Pons (tissue), 1 donor: ENCODE measurements at regions not wholly inside any gene's neighbourhood (a gene's known extent, or its start where the extent isn't known, plus 50 kb on each side); places are given as distances from the start of the nearest gene placed in this dataset.
A peak's percentile ranks its signal among the peaks of the same experiment; 100 is the strongest.
"Not testable (repeated sequence)": the region's sequence is repeated elsewhere in the genome, so short reads cannot be mapped to it uniquely, and the experiment has no call there.

Source experiments
- DNase-seq: peaks from one replicate; pipeline ENCODE4 v3.0.0-alpha.2; 2016; ENCODE audit warnings: low spot score

DNA sequence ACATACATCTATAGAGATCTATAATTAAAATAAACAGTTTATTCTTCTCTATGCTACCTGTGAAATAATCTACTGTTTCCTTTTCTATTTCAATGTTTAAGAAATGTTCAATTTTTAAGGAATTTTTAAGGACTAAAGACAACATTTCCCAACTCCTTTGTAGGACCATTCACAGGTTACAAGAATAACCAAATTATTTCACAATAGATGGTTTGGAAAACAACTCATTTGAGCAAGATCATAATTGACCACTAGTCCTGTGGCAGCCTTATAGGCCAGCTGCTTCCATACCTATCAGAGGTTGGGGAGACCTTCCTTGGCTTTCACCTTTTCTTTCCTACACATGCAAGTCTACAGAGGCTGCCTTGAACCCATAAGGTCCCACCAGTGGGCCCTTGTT, 193.7 kb downstream of the TTC39B start:
- no peak for DNase-seq

DNA sequence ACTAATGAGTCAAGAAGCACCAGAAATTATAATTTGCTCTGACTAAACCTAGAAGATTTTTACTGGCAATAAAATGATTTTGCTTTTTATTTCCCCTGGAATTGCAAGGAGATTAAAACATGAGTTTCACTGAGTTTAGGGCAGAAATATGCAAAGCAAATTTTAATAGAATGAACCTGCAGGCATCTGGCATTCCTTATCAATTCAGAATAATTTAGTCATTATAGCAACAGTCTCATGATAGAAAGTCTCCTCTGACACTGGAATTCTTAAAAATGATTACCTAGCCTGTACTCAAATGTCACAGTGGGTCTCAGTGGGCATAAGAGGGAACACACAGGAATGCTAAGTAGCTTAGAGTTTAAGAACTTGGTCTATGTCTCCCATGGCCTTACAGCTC, 195.9 kb downstream of the TTC39B start:
- no peak for DNase-seq

DNA sequence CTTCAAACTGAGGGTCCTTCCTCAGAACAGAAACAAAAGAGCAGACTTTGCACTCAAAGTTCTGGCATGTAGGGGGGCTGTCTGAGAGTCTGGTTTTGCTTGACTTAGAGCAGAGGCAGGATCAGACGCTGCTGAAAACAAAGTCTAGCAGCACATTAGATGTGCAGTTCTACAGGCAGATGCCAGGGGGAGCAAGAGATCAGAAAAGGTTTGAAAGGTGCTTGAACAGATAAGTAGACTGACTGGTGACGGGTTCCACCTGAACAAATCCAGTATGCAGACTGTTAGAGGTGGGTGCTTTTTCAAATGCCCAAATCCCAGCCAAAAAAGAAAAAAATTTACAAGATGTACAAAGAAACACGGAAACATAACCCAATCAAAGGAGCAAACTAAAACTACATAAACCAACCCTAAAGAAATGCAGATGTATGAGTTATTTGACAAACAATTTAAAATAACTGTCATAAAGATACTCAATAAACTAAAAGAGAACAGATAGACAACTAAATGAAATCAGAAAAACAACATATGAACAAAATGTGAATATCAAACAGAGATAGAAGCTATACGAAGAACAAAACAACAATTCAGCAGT, 194.7 kb upstream of the FREM1 start:
- DNase-seq = peak; percentile 24

DNA sequence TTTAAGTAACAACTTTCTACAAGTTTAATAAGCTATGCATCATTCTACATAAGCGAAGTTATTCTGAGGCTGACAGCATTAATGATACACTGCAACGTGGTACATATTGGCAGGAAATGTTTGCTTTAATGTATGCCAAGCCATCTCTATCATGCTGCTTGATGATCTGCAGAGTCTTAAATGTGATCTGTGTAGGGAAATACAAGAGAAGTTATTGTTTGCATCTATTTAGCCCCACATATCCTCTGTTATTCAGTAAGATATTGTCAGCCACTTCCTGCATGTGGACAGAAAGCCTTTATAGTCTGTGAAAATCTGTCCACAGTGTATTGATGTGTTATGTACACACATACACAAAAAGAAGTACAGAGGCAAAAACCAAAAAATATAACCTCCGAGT, 193.1 kb upstream of the FREM1 start:
- DNase-seq = peak; percentile 4

DNA sequence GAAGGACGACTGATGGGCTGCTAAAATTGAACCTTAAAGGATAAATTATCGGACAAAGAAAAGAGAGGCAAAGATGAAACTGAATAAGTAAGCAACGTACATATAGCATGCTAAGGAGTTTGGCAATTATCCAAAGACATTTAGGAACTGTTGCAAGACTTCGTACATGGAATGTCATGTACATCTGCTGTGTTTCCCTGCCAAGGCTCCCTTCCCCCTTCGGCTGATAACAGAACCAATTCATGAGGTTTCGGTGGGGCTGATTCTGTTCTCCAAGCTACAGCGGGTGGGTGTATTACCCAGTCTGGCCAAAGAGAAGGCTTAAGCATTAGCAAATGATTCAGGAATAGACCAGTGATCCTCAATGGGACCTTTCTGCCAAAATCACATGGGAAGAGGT, 190.9 kb upstream of the FREM1 start:
- no peak for DNase-seq

DNA sequence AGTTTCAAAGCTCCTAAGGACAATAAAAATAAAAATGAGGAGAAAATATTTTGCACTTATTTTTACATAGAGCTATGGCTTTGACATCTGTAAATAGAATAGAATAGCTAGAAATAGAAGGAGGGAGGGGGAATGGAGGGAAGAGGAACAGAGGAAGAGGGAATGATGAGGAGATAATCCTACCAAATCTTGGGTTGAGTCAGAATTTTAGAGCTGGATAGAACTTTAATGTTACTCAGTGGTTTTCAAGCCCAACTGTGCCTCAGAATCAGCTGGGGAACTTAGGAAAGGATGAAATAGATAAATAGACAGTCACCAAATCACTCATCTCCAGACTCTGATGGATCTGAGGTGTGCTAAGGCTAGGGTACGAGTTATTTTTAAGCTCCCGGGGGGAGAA, 190.3 kb upstream of the FREM1 start:
- no peak for DNase-seq

DNA sequence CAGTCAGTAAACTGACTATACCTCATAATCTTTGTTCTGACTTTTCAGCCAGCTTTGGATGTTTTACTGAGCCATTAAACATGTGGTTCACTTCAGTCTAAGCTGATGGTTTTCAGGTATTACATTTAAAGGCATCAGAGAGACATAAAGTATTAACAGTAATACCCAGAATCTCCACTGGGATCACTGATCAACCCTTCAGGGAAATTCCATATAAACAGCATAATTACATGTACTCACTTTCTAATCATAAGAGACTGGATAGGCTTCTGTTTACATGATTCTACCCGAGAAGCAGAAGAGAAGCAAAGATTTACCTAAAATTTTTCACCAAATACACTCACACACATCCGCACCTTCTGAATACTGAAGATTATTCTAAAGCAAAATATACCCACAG, 186.7 kb upstream of the FREM1 start:
- no peak for DNase-seq

DNA sequence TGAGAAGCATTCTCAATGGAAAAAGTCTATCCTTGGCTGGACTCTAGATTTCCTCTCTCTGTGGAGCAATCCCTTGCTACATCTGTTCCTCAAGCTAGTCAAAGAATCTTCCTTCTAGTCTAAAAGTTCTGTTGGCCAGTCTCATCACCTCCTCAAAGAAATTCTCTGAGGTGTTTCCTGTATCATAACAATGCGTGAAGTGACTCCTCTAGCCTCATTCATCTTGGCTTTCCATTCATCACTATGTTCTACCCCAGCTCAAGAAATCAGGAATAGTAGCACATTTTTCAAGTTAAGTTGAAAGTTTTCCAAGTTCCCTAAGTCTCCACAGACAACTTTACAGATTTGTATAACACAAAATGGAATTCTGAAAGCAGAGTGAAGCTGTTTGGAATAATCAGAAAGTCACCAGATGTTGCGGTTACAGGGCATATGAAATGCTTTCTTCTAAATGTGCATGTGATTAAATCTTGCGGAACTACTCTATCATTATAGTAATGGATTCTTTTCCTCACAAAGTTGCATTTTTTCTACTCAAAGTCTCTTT, 176.6 kb upstream of the FREM1 start:
- DNase-seq = no peak

DNA sequence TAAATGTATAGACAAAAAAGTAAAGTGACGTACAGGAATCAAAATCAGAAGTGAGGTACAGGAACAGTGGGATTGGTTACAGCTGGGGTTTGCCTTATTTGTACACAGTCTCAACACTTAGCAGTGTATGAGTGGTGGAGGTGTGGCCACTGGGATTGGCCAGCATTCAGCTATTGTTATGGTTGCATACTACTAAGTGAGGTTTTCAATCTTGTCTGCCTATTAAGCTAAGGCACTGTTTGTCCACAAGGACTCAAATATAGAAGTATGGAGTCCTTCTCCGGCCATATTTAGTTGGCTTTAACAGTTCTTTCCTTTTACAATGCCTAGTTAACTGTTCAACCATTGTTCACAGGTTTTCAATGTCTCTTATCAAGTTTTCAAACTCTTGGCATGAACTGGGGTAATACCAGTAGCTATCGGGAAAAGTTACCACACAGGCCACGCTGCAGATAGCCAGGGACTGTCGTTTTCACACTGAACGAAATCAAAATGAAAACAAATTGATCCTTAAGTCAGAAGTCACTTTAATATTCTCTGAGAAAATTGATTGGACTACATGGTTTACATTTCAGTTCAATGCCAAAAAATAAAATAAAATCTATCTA, 176.0 kb upstream of the FREM1 start:
- DNase-seq = no peak

DNA sequence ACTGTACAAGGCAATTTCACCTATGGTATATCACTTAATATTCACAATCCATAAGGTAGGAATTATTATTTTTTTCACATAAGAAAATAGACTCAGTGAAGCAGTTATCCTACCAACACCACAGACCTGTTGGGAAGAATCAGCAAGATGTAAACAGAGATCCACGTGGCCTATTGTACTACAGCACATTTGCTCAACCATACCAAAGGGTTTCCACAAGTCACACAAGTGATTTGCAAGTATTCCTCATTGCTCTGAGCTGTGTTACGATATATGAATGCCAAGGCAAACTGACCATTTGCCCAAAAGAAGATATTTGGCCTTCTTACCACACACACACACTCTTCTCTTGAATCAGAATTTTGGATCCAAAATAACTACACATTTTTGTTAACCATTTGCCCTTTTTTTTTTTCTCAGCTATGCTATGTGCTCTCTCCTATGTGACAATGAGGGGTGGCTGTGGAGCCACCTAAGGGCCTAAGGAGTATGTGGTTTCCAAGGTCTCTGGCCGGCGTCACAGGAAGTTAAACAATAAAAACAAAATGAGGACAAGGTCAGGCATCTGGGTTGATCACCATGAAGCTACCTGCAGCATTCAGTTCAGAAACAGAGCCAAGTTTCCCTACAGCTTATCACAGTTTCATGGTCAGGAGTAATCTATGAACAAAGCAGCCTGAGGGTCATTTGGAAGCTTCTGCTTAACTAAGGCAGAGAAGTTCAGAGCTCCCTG, 171.0 kb upstream of the FREM1 start:
- no peak for DNase-seq

DNA sequence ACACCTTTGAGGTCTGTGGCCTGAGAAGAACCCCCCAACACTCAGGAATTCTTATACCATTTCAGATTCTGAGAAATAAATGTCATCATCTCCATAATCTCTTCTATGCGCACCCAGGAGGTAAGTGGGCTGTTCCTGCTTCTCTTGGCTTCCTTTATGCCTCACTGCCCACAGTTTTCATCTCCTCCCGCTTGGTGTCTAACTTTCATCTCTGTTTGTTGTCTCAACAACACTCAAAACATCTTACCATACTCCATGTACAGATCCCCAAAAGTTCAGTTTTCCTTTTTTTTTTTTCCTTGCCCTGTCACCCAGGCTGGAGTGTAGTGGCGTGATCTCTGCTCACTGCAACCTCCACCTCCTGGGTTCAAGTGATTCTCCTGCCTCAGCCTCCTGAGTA, 170.2 kb upstream of the FREM1 start:
- DNase-seq = no peak

DNA sequence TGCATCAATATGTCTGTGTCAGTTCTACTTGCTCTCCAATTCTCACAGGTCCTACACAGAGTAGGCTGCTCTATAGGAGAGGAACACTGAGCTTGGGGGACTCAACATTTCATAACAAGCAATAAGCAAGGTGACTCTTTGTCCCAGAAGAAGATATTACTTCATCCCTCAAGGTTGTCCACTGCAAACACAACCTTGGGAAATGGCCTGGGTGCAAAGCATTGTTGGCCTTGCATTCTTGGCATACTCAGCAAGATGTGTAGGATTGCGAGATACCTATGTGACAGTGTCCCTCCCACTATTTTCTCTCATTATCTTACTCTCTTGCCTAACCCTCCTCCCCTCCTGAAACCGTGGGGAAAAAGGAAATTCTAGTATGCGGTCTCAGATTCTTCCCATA, 169.8 kb upstream of the FREM1 start:
- no peak for DNase-seq

DNA sequence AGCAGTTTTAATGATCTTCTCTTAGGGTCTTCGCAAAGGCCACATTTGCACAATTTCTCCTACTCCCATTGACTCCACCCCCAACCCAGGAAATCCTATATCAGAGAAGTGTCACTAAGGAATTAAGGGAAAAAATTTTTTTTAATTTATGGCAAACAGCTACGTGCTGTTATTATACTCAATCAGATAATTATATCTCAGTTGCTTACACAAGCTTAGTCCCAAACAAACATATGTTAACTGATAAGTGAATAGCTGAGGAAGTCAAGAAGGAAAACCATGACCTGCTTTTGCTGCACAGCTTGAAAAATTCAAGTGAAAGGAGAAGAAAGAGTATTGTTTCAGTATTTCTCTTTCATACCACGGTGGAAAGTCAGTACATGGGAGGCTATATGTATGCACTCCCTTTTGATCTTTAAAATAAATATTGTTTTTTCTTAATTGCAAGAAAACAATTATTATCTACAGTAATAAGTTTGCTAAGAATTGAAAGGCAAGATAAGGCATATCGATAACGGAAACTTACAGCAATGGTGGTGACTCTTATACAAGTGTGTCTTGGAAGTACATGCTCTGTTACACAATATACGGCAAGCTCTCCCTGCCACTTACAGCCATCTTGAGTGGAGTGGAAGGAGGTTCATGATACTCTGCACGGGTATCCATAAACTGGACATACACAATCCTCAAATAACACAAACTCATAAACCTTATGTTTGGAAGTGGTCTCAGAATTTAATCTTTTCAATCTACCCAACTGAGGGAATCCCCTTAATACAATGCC, 167.9 kb upstream of the FREM1 start:
- no peak for DNase-seq

DNA sequence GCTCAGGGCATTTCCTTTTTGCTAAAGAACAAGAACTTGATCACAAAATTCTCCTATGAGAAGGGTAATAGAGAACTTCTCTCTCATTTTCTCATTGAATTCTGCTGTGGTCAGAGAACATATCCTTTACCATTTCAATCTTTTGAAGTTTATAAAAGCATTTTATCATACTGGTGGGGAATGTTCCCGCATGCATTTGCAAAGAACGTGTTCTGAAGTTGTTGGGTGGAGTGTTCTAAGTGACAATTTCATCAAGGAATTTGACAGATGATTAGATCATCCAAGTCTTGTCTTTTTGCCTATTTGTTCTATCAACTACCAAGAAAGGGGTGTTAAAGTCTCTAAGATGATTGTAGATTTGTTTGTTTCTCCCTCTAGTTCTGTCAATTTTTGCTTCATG, 163.4 kb upstream of the FREM1 start:
- DNase-seq = no peak

DNA sequence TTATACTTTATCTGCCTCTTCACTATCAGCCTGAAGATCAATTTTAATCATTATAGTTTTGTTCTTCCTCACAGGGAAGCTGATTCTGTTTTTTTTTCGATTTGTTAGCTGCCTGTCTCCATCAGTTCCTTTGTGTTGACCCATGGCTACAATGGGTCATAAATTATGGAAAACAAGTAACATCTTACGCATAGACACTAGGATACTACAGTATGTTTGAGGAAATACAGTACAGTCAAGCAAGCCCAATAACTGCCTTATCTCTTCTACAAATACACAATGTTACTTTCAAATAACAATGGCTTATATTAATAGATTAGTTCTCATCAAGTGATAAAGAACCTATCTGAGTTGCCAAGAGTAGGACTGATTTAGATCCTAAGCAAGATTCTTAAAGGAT, 160.5 kb upstream of the FREM1 start:
- no peak for DNase-seq

DNA sequence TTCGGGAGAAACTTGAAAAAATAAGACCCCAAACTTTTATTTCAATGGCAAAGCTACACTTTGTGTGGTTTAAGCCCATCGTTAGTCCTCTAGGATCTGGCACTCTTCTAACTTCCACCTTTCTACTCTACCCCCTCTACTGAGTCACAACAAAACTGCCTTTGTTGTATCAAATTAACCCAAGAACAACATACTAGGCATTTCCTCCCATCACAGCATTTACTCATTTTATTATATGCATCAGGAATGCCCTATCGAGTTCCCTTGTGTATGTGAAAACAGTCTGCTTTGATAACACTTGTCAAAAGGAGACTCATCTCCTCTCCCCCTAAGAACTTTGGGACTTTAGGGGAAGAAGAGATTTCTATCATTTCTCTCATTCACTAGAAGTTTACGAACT, 158.9 kb upstream of the FREM1 start:
- no peak for DNase-seq

DNA sequence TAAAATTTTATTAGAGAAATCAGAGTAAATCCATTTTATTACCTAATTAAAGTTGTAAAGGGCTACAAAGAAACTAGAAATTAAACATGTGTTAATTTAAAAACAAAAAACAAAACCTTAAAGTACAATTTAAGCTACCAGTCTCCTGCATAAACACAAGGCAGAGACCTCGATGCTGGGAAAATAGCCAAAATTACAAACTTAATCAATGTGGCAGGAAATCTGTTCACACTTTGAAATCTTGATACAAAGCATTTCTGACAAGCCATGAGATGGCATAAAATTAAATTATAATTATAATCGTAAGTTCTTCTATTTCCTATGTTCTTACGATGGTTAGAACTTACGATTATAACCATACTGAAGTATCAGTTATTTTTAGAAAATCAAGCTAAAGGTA, 158.0 kb upstream of the FREM1 start:
- no peak for DNase-seq

DNA sequence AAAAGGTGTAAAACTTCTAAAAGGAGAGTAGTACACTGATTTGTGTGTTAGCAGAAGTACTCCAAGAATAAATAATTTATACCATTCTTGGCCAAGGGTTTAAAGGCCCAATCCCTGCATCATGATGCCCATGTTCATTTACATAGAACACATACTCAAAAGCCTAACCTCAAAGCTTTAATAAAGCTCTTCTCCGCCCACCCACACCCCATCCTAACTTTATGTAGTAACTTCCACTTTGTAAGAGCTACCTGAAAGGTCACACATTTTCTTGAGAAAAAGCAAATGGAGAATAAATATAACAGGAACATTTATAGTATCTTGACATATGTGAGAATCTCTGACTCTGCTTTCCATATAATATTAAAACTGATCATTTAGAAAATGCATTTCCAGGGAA, 148.8 kb upstream of the FREM1 start:
- DNase-seq = no peak

DNA sequence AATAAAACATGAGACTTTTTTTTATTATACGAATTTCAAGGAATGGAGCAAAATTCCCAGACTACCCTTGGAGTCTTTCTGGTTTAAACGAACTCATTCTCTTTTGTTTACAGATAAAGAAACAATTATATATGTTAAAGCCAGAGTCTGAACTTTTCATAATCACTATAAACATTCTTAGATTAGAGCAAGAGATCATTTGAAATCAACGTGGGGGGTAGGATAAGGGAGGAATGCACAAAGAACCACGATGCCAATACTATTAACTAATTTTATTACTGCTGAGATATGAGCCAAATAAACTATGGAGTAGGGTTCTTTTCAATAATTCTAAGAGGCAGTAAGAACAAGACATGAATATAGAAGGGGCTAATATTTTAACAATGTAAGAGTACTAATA, 148.0 kb upstream of the FREM1 start:
- no peak for DNase-seq

DNA sequence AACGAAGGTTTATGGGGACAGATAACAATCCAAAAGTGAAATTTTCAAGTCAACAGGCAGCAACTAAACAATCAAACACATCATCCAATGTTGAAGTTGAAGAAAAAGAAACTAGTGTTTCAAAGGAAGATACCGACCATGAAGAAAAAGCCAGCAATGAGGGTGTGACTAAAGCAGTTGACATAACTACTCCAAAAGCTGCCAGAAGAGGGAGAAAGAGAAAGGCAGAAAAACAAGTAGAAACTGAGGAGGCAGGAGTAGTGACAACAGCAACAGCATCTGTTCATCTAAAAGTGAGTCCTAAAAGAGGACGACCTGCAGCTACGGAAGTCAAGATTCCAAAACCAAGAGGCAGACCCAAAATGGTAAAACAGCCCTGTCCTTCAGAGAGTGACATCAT, 145.1 kb upstream of the FREM1 start:
- not testable (repeated sequence) for DNase-seq

DNA sequence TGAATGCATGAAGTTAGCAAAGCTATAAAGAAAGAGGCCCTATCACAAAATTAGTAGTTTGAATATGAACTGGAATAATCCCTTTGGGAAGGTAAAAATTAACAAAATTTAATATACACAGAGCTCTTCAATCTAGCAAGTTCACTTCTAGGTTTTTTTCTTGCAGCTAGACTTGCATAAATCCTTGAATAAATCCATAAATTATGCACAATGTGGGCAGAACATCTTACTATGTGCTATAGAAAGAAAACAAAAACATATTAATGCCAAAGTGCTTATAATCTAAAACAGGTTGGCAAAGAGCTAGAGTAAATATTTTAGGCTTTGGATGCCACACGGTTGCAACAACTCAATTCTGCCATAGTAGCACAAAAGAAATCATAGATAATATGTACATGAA, 138.5 kb upstream of the FREM1 start:
- no peak for DNase-seq

DNA sequence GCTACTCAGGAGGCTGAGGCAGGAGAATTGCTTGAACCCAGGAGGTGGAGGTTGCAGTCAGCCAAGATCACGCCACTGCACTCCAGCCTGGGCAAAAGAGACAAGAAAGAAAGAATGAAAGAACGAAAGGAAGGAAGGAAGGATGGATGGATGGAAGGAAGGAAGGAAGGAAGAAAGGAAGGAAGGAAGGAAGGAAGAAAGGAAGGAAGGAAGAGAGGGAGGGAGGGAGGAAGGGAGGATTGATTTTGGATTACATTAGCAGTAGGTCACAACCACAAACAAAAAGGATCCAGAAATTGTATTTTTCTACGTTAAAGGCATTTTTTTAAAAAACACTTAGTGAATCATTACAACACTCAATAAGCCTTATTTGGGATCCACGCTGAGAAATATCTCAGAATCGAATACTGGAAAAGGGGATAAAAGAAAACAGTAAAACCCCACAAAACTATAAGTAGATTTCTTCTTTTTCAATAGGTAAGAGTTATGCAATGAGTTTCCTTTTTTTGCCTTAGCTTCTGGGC, 136.9 kb upstream of the FREM1 start:
- DNase-seq = no peak

DNA sequence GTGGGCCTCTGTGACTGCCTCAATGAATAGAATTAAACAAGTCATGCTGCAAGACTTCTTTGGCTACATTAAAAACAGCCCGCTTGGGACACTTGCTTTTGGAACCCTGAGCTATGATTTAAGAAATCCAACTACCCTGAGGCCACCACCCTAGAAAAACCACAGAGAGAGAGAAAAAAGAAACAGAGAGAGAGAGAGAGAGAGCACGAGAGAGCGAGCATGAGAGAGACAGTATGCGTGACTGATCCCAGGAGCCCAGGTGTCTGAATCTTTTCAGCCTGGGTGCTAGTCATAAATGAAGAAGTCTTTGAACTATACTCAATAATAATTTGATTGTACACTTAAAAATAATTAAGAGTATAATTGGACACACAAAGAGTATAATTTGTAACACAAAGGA, 123.1 kb upstream of the FREM1 start:
- no peak for DNase-seq
